GM13977 (cell line): ENCODE measurements at regions not wholly inside any gene's neighbourhood (a gene's known extent, or its start where the extent isn't known, plus 50 kb on each side); places are given as distances from the start of the nearest gene placed in this dataset.

ENCODE experiments used
- DNase-seq: peaks from one replicate; pipeline ENCODE4 v3.0.0; 2012; ENCODE audit warnings: low spot score
- in situ Hi-C: fragments of 300-500 bp; cut with MboI; formaldehyde crosslinking; loops from one replicate; pipeline ENCODE4 v1.12.0; 2022; ENCODE audit warnings: low sequenced_read_pairs, low pct_unique_long_range_greater_than_20kb, mixed read lengths, inconsistent platforms; ENCODE audit not compliant: unreplicated experiment
- TF ChIP-seq, protein P1 (sequence below): IDR thresholded peaks from 2 replicates; pipeline ENCODE4 v1.5.1; 2012; ENCODE audit warnings: mild to moderate bottlenecking, control low read depth; ENCODE audit not compliant: insufficient read depth; ENCODE audit errors: extremely low read depth, missing control alignments

DNA sequence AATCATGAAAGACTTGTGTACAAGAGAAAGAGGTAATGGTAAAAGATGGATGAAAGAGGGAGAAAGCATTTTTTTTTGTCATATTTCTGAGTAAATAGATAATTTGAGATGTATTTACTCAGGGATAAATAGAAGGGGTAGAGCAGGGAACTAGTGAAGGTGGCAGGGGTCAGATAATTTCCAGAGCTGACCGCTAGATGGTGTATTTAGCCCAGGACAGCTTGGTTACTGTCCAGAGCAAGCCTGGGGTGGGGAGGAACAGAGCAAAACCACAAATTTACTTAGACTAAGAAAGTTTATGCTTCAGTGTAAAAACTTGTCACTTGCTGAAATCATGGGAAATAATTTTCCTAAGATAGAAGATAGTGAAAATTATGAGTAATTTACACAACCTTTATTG, 91.5 kb downstream of the XCL2 start:
- TF ChIP-seq, protein P1, sequence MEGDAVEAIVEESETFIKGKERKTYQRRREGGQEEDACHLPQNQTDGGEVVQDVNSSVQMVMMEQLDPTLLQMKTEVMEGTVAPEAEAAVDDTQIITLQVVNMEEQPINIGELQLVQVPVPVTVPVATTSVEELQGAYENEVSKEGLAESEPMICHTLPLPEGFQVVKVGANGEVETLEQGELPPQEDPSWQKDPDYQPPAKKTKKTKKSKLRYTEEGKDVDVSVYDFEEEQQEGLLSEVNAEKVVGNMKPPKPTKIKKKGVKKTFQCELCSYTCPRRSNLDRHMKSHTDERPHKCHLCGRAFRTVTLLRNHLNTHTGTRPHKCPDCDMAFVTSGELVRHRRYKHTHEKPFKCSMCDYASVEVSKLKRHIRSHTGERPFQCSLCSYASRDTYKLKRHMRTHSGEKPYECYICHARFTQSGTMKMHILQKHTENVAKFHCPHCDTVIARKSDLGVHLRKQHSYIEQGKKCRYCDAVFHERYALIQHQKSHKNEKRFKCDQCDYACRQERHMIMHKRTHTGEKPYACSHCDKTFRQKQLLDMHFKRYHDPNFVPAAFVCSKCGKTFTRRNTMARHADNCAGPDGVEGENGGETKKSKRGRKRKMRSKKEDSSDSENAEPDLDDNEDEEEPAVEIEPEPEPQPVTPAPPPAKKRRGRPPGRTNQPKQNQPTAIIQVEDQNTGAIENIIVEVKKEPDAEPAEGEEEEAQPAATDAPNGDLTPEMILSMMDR = peak; percentile 32
- in situ Hi-C loops = no loop called here
- no peak for DNase-seq

DNA sequence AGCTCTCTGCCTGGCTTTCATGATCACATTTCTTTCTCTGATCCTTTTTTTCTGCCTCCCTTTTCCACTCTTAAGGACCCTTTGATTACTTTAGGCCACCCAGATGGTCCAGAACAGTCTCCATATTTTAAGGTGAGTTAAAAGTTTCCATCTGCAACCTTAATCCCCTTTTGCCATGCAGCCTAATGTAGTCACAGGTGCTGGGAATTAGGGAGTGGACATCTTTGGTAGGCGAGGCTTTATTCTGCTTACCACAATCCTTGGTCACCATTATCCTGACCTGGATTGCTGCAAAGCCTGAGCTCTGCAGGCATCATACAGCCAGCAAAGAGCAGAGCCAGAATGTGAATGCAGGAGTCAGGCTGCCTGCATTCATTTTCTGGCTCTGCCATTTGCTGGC, 95.9 kb downstream of the XCL2 start:
- in situ Hi-C loops = loop anchor here (25.0 kb wide), 1 partner anchor 114 kb away; no protein-coding TSS in a partner anchor
- TF ChIP-seq, protein P1 = no peak

DNA sequence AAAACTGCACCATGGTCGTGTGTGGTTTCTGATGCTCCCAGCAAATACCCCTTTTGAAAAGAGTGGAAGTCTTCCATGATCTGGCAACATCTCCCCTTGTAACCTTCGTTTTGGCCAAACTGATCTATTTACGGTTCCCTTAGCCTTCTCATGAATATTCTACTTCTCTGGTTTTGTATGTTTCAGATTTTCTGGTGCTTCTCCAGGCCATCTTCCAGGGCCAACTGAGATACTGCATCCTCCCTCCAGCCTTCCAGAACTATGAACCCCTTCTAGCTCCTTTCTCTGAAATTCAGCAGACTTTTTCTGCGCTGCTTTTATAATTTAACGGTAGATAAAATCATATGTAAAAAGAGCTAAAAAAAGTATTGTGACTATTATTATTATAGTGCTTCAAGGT, 97.7 kb downstream of the XCL2 start:
- no peak for DNase-seq
- TF ChIP-seq, protein P1 = no peak
- in situ Hi-C loops = loop anchor here (25.0 kb wide), 1 partner anchor 116 kb away; no protein-coding TSS in a partner anchor

More for the DNA sequence above, 95.9 kb downstream of the XCL2 start:
- no peak for DNase-seq

DNA sequence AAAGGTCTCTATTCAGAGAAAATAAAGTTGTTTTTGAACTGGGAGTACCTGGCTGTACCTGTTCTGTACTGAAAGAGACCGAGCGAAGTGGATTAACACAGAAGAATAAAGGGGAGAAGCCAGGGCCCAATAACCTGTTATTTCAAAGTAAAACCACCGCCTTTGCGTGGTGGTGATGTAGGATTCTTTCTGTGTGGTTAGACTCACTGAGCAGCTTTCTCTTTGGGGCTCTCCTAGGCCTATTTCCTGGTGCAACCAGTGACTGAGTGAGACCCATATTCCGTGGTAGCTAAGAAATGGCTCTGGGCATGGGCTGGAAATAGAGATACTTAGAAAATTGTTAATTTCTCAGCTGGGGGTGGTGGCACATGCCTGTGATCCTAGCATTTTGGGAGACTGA, 99.9 kb downstream of the XCL2 start:
- TF ChIP-seq, protein P1 = no peak
- in situ Hi-C loops = loop anchor here (25.0 kb wide), 1 partner anchor 118 kb away; no protein-coding TSS in a partner anchor
- no peak for DNase-seq

DNA sequence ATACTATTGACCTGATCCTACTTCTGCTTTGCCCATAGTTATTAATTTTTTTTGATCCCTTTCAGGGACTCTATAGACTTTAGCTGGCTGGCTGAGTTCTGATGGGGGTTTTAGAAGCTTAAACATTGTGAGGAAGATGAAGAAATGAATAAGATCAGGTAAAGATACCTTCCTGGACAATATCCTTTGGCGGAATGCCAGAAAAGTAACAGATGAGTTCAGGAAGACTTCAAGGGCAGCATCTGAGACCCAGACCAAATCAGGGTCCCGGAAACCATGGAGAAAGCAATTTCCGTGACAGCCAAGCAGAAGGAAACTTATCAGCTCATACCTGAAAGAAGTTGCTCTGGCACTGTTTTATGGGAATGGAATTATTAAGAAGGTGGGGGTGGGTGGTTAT, 100.4 kb downstream of the XCL2 start:
- in situ Hi-C loops = loop anchor here (25.0 kb wide), 1 partner anchor 119 kb away; no protein-coding TSS in a partner anchor
- TF ChIP-seq, protein P1 = no peak
- DNase-seq = no peak

DNA sequence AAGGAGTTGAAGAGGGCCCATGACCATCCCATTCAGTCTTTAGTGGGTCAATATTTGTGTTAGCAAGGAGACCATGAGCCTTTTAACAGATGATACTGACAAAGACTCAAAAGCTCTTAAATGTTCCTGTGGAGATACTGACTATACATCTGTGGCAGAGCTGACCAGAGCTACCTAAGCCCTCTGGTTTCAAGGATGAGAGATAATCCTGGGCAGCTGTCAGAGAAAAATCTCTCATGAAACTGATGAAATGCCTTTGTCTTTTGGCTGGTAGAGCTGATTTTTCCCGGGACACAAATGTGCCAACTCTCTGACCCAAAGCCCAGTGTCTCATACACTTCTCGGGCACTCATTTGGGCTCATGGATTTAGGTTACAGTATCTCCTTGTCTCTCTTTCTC, 100.9 kb downstream of the XCL2 start:
- no peak for DNase-seq
- in situ Hi-C loops = loop anchor here (25.0 kb wide), 1 partner anchor 119 kb away; no protein-coding TSS in a partner anchor
- TF ChIP-seq, protein P1 = no peak
